Sigmoid colon (tissue), 6 donors: ENCODE measurements at regions not wholly inside any gene's neighbourhood (a gene's known extent, or its start where the extent isn't known, plus 50 kb on each side); places are given as distances from the start of the nearest gene placed in this dataset.

Experiments
- DNase-seq: peaks from one replicate; pipeline ENCODE4 v3.0.0-alpha.2; 2019
- H3K27ac ChIP-seq, 4 donors: fragments of 200-600 bp; sonication (generic); one replicate each; pipeline ENCODE4 v1.5.1; 2016 to 2019; ENCODE audit warnings: mild to moderate bottlenecking in 1 of 4
- H3K27me3 ChIP-seq, 3 donors: fragments of 200-600 bp; sonication (generic); one replicate each; pipeline ENCODE4 v1.5.1; 2019; ENCODE audit warnings: mild to moderate bottlenecking in 1 of 3
- H3K36me3 ChIP-seq, 4 donors: fragments of 200-600 bp; sonication (generic); one replicate each; pipeline ENCODE4 v1.5.1; 2016 to 2019
- H3K4me1 ChIP-seq, 4 donors: fragments of 200-600 bp; sonication (generic); one replicate each; pipeline ENCODE4 v1.5.1; 2017 to 2019
- H3K4me3 ChIP-seq, 4 donors: fragments of 200-600 bp; sonication (generic); one replicate each; pipeline ENCODE4 v1.5.1; 2017 to 2019; ENCODE audit warnings: mild to moderate bottlenecking in 2 of 4, moderate library complexity in 1 of 4
- H3K9me3 ChIP-seq, 4 donors: fragments of 200-600 bp in 3 of 4; sonication (generic) in 3 of 4; one replicate each; pipeline versions ENCODE4 v1.5.1 to v1.6.1; 2013 to 2019
- EP300 ChIP-seq, 4 donors: sonication (generic); formaldehyde crosslinking; IDR thresholded peaks; one replicate each; pipeline ENCODE4 v1.6.1; 2017; ENCODE audit warnings: antibody characterized with exemption in 4 of 4
- POLR2A ChIP-seq, 2 donors: fragments of 450-650 bp; IDR thresholded peaks; one replicate each; pipeline ENCODE4 v1.6.1; 2016; ENCODE audit warnings: antibody characterized with exemption in 2 of 2, mild to moderate bottlenecking in 2 of 2, moderate library complexity in 2 of 2
- POLR2AphosphoS5 ChIP-seq, 4 donors: sonication (generic); formaldehyde crosslinking; IDR thresholded peaks; one replicate each; pipeline ENCODE4 v1.6.1; 2017; ENCODE audit warnings: antibody characterized with exemption in 4 of 4
- WGBS, 2 donors: extraction: QIAGEN DNeasy Blood & Tissue Kit; methylation state at CpG; one replicate each; pipeline ENCODE4 v1.1.7; 2013; 5-methylcytosine and 5-hydroxymethylcytosine counted together
- intact Hi-C: fragments of 100-400 bp; cut with DNase I; formaldehyde crosslinking; loops from one replicate; pipeline ENCODE4 v1.15.1; 2023
- TF ChIP-seq, protein P1 (sequence below), 4 experiments: fragments of 450-650 bp in 3 of 4; fragments of 200-600 bp in 1 of 4; IDR thresholded peaks; one replicate each; pipeline ENCODE4 v1.5.1; 2016 to 2019; ENCODE audit warnings: antibody characterized with exemption in 4 of 4, mild to moderate bottlenecking in 3 of 4, moderate library complexity in 2 of 4
- donor health status: healthy with polysubstance abuse.
- donor health status: healthy.

GRCh38 chr2:18413676-18414396, 146.6 kb downstream of the RDH14 start:
- Histone ChIP-seq H3K27ac (peak overlapping the region; percentile 33 to 55 (median 40)), H3K4me3 (no peak overlapping the region), H3K9me3 (no peaks in the 10 kb centered on the region), H3K27me3 (no peaks in the 10 kb centered on the region), H3K36me3 (no peaks in the 10 kb centered on the region), H3K4me1 (peaks cover 0 to 12% (median 0%) of the 10 kb centered on the region in 4 donors)
- WGBS, 2 donors = 26 to 55% methylated on average over 2 of the region's 2 CpGs
- DNase-seq = peak; percentile 76
- intact Hi-C loops = no loop called here
- TF ChIP-seq POLR2A (IDR thresholded peaks at IDR 0.05) (no peak), EP300 (IDR thresholded peaks at IDR 0.05) (peak in 1 of 4 donors; percentile 8), POLR2AphosphoS5 (IDR thresholded peaks at IDR 0.05) (peak; percentile 32 to 43 (median 38))
- TF ChIP-seq, protein P1, sequence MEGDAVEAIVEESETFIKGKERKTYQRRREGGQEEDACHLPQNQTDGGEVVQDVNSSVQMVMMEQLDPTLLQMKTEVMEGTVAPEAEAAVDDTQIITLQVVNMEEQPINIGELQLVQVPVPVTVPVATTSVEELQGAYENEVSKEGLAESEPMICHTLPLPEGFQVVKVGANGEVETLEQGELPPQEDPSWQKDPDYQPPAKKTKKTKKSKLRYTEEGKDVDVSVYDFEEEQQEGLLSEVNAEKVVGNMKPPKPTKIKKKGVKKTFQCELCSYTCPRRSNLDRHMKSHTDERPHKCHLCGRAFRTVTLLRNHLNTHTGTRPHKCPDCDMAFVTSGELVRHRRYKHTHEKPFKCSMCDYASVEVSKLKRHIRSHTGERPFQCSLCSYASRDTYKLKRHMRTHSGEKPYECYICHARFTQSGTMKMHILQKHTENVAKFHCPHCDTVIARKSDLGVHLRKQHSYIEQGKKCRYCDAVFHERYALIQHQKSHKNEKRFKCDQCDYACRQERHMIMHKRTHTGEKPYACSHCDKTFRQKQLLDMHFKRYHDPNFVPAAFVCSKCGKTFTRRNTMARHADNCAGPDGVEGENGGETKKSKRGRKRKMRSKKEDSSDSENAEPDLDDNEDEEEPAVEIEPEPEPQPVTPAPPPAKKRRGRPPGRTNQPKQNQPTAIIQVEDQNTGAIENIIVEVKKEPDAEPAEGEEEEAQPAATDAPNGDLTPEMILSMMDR (IDR thresholded peaks at IDR 0.05) = no peak

DNA sequence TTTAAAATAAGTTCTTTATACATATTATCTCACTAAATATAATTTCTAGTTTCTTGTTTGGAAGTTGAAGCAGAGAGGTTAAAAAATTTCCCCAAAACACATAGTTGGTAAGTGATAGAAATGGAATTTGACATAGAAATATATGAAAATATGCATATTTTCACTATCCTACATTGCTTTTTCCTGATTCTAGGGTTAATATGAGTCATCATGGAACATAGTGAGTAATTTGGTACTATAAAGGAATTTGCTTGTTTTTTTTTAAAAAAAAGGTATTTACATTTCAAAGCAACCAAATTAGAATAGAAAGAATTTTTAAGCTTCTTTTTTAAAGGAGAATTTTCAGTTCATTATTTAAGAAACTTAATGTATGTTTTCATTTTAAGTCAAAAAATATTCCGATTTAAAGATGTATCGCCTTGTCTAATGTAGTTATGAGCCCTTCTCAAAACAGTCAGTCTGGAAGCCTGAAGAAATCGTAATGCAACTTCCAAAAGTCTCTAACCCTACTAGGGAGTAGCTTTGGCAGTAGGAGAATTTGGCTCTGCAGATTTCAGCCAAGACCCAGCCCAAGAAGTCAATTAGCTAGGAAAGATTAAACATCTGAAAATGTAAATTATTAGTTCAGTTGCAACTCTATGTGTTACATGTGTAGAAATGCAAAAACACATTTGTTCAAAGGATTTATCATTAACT, 147.3 kb downstream of the RDH14 start:
- no peak for TF ChIP-seq POLR2AphosphoS5 (IDR thresholded peaks at IDR 0.05)
- no peak for TF ChIP-seq POLR2A (IDR thresholded peaks at IDR 0.05)
- TF ChIP-seq EP300 (IDR thresholded peaks at IDR 0.05) = no peak
- TF ChIP-seq, protein P1 (IDR thresholded peaks at IDR 0.05) = no peak

DNA sequence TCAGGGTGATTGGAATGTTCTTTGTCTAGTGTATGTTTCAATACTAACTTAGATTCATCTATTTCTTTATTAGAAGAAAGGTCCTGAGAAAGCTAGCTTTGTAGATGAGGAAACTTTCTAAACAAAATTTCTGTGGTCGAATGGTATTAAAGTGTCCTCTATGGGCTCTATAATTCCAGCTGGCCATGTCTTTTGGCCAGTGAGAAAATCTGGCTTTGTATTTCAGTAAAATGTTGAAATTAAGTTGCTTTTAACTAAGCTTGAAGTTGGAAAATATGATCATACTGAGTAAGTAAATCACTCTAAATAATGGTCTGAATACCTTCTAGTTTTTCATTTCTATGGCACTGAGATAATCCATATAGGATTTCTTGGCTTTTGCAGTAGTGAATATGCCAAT, 148.8 kb downstream of the RDH14 start:
- DNase-seq = no peak
- 68 to 70% methylated on average over 1 of the region's 1 CpG for WGBS, 2 donors

More for the DNA sequence above, 147.3 kb downstream of the RDH14 start:
- no peak overlapping the region for H3K4me3 ChIP-seq
- peaks cover 0 to 12% (median 0%) of the 10 kb centered on the region in 4 donors for H3K4me1 ChIP-seq
- DNase-seq = no peak
- WGBS, 2 donors = 83 to 86% methylated on average over 3 of the region's 3 CpGs
- H3K9me3 ChIP-seq = no peaks in the 10 kb centered on the region
- H3K27ac ChIP-seq = peak overlapping the region; percentile 32 to 44 (median 34)
- H3K27me3 ChIP-seq = no peaks in the 10 kb centered on the region
- no peaks in the 10 kb centered on the region for H3K36me3 ChIP-seq
- intact Hi-C loops = no loop called here

DNA sequence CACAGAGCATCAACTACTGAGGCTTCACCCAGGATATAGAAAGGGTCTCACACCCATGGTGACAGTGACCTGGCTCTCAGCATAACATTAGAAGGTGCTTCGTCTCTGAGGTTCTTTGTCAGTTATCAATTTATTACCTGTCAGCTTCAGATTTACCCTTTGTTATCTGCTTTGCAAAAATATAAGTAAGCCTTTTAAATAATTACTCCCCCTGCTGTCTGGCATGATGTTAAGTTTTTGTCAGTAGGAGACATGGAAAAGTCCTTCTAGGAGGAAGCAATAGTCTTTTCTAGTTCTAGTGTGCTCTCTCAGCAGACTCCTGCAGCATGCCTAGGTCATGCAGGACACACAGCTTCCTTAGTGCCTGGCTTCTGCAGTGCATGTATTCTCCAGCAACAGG, 149.9 kb downstream of the RDH14 start:
- no peak for TF ChIP-seq EP300 (IDR thresholded peaks at IDR 0.05)
- no peak for TF ChIP-seq POLR2A (IDR thresholded peaks at IDR 0.05)
- TF ChIP-seq, protein P1 (IDR thresholded peaks at IDR 0.05) = no peak
- no peak for TF ChIP-seq POLR2AphosphoS5 (IDR thresholded peaks at IDR 0.05)
- intact Hi-C loops = no loop called here
- Histone ChIP-seq H3K27ac (no peak overlapping the region), H3K4me3 (no peak overlapping the region), H3K27me3 (no peaks in the 10 kb centered on the region), H3K9me3 (no peaks in the 10 kb centered on the region), H3K36me3 (no peaks in the 10 kb centered on the region), H3K4me1 (peaks cover 0 to 20% (median 0%) of the 10 kb centered on the region in 4 donors)
- DNase-seq = no peak
- 73 to 88% methylated on average over 1 of the region's 1 CpG for WGBS, 2 donors

More for the DNA sequence above, 148.8 kb downstream of the RDH14 start:
- intact Hi-C loops = no loop called here
- Histone ChIP-seq H3K4me3 (no peak overlapping the region), H3K4me1 (peaks cover 0 to 12% (median 0%) of the 10 kb centered on the region in 4 donors), H3K27ac (no peak overlapping the region), H3K9me3 (no peaks in the 10 kb centered on the region), H3K27me3 (no peaks in the 10 kb centered on the region), H3K36me3 (no peaks in the 10 kb centered on the region)
- TF ChIP-seq POLR2AphosphoS5 (IDR thresholded peaks at IDR 0.05) = no peak
- TF ChIP-seq, protein P1 (IDR thresholded peaks at IDR 0.05) = no peak
- TF ChIP-seq POLR2A (IDR thresholded peaks at IDR 0.05) = no peak
